Spleen (tissue), 7 donors: ENCODE measurements at regions not wholly inside any gene's neighbourhood (a gene's known extent, or its start where the extent isn't known, plus 50 kb on each side); places are given as distances from the start of the nearest gene placed in this dataset.

Source experiments
- POLR2A ChIP-seq, 3 donors: fragments of 450-650 bp; IDR thresholded peaks; one replicate each; pipeline ENCODE4 v1.5.1; 2017; ENCODE audit warnings: antibody characterized with exemption in 3 of 3, mild to moderate bottlenecking in 1 of 3
- POLR2AphosphoS5 ChIP-seq, 3 donors: sonication (generic); formaldehyde crosslinking; IDR thresholded peaks; one replicate each; pipeline ENCODE4 v1.5.1; 2017; ENCODE audit warnings: antibody characterized with exemption in 3 of 3
- TF ChIP-seq, protein P1 (sequence below), 11 experiments: fragments of 200-600 bp in 7 of 11; fragments of 450-650 bp in 4 of 11; sonication (generic) in 4 of 11; IDR thresholded peaks in 8 of 11; conservative IDR thresholded peaks in 3 of 11; 1 replicate in 7 of 11; 2 replicates in 4 of 11; pipeline versions ENCODE4 v1.4.0 to v1.8.0; 2016 to 2021; ENCODE audit warnings: antibody characterized with exemption in 11 of 11, inconsistent platforms in 4 of 11, mild to moderate bottlenecking in 1 of 11
- donor health status: DM: no; HTN: no; CAD: no; lungs with moderate emphysema.
- donor health status: DM: no; HTN: no; CAD: no.
- donor health status: DM: no; HTN: no; CAD: no.

DNA sequence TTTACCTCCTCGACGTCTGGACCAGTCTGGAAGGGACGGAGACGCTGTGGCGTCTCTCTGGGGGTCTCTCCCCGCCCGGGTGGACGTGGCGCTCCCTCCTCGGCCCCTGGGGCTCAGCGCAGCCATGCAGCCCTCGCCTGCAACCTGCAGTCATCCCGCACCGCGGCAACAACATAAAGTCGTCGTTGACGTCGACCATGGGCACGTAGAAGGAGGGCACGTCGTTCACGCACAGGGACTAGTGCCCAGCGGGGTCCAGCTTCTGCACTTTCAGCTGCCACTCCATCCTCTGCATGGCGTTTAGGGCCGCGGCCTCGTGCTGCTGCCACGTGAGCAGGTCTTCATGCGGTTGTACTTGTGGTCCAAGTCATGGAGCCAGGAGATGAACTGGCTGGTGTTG, 889.6 kb upstream of the LRRTM1 start:
- TF ChIP-seq, protein P1, sequence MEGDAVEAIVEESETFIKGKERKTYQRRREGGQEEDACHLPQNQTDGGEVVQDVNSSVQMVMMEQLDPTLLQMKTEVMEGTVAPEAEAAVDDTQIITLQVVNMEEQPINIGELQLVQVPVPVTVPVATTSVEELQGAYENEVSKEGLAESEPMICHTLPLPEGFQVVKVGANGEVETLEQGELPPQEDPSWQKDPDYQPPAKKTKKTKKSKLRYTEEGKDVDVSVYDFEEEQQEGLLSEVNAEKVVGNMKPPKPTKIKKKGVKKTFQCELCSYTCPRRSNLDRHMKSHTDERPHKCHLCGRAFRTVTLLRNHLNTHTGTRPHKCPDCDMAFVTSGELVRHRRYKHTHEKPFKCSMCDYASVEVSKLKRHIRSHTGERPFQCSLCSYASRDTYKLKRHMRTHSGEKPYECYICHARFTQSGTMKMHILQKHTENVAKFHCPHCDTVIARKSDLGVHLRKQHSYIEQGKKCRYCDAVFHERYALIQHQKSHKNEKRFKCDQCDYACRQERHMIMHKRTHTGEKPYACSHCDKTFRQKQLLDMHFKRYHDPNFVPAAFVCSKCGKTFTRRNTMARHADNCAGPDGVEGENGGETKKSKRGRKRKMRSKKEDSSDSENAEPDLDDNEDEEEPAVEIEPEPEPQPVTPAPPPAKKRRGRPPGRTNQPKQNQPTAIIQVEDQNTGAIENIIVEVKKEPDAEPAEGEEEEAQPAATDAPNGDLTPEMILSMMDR (IDR thresholded peaks at IDR 0.05 in 8 of 11, conservative IDR thresholded peaks at IDR 0.05 in 3 of 11): no peak
- no peak for TF ChIP-seq POLR2A (IDR thresholded peaks at IDR 0.05)
- no peak for TF ChIP-seq POLR2AphosphoS5 (IDR thresholded peaks at IDR 0.05)
